ENCODE measurements at regions not wholly inside any gene's neighbourhood (a gene's known extent, or its start where the extent isn't known, plus 50 kb on each side); places are given as distances from the start of the nearest gene placed in this dataset.

DNA sequence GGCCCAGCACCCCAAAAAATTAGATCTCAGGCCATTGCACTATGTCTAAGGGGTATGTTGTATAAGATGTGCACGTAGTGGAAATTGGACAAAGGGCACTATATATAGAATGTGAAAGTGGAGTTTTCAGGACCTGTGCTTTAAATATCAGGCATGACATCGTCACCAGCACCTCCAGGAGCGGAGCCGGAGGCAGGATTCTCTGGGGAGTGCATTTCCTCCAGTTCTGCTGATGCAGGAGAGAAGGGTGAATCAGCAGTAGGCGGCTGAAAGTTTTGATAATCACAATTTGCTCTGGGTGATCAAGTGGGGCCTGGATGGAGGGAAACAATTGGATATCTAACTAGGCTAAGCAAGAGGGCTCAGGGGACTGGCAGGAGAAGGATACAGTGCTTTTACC is 69.1 kb upstream of the NTM start:
- no peak for DNase-seq (ENCODE audit: low read depth)

DNA sequence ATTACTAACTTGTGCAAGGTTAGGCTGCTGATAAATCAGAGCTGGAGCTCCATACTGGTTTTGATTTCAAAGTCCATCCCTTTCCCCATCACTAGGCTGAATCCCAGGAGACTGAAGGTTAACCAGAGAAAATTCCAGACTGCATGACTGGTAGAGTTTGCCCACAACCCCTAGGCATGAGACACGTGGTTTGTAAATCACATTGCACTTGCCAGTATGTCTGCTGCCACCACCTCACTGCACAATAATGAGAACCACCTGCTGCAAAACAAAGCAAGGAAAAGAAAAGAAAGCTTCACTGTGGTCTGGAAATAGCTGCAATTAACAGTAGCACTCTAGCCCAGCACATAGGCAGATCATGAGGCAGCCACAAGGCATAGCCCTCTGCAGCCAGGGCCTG is 67.6 kb upstream of the NTM start:
- DNase-seq (ENCODE audit: low read depth), result no peak

DNA sequence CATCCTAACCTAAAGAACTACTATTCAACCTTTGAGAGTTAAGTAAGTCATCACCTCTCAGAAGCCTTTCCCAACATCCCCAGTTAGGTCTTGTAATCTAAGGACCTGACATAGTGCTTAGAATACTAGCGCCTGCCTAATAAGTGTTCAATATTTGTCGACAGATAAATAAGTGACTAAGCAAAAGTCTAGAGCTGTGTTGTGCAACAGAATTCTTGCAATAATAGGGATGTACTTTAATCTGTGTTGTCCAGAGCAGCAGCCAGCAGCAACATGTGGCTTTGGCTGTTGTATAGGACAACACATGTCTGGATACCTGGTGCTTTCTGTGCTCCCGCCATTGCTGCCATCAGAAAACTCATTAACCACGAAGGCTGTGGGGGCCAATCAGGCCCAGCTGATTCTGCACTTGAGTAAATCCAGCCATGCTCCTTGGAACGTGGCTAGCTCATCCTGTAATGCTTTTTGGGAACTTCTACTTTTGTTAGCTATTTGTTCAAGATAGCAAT is 66.8 kb upstream of the NTM start:
- no peak for DNase-seq (ENCODE audit: low read depth)

DNA sequence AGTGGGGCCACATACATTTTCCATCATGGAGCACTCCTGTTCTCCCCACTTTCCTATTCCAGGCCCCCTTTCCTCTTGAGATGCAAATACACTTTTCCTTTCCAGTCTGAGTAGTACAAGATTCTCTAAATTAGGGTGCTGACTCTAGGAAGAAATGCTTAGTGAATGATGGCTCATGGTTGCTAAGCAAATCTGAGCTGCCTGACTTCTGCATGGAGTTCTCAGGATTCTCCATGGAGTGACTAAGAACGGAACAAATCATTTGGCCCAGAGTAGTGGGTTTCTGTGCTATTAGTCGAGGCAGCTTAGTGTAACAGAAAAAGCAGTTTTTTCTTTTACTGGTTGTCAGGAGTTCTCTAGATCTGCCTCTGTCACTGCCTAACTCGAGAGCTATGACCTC is 65.4 kb upstream of the NTM start:
- DNase-seq (ENCODE audit: low read depth), result no peak

- DNase-seq (ENCODE audit: low read depth), result no peak
Measured at GRCh38 chr11:131307506-131307905, 62.9 kb upstream of the NTM start.

DNA sequence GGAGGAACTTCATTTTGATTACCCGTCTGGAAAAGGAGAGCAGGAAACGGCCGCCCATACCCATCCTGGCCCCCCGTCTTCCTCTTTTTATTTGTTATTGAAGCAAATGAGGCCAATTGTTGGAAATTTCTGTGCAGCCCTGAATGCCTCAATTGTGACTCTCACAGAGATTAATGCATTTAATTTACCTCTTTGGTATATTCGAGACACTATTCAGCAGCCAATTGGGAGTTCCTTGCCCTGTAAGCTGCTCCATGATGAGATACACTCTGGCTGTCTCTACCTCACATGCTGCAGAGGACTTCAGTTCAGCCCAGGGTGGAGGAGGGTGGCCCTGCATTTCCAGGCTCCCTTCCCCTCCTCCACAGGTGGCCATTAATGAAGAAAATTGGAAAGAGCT is 60.6 kb upstream of the NTM start:
- no peak for DNase-seq (ENCODE audit: low read depth)

GRCh38 chr11:131311776-131312514 is 58.5 kb upstream of the NTM start:
- no peak for DNase-seq (ENCODE audit: low read depth)

All from ELR (cell line).